Activated naive CD4-positive, alpha-beta T cell treated with anti-CD3 and anti-CD28 coated beads, Interleukin-2, amount 50 U/mL, for 24 hours (primary cell): ENCODE measurements at regions not wholly inside any gene's neighbourhood (a gene's known extent, or its start where the extent isn't known, plus 50 kb on each side); places are given as distances from the start of the nearest gene placed in this dataset.
"Not testable (repeated sequence)": the region's sequence is repeated elsewhere in the genome, so short reads cannot be mapped to it uniquely, and the experiment has no call there.

ENCODE experiments used
- H3K27ac Mint-ChIP-seq: one replicate; pipeline ENCODE4 v1.8.0; 2021; ENCODE audit warnings: mild to moderate bottlenecking, mixed read lengths
- H3K27me3 Mint-ChIP-seq: one replicate; pipeline ENCODE4 v1.8.0; 2021; ENCODE audit warnings: mixed read lengths
- H3K36me3 Mint-ChIP-seq: one replicate; pipeline ENCODE4 v1.8.0; 2021; ENCODE audit warnings: mixed read lengths
- H3K4me1 Mint-ChIP-seq: one replicate; pipeline ENCODE4 v1.8.0; 2021; ENCODE audit warnings: mixed read lengths
- H3K4me3 Mint-ChIP-seq: one replicate; pipeline ENCODE4 v1.8.0; 2021; ENCODE audit warnings: mild to moderate bottlenecking, mixed read lengths
- H3K9me3 Mint-ChIP-seq: one replicate; pipeline ENCODE4 v1.8.0; 2021; ENCODE audit warnings: mixed read lengths

DNA sequence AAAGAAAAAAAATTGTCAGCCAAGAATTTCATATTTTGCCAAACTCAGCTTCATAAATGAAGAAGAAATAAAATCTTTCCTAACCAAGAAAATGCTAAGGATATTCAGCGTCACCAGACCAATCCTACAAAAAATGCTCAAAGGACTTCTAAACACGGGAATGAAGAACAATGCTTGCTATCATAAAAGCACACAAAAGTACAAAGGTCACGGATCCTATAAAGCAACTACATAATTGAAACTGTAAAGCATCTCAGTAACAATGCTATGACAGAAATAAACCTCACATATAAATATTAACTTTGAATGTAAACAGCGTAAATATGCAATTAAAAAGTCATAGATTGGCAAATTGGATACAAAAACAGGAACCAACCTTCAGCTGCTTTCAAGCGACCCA, 1314.6 kb upstream of the GYPC start:
- no peaks in the 10 kb centered on the region for H3K36me3 Mint-ChIP-seq
- H3K4me3 Mint-ChIP-seq: no peak overlapping the region
- H3K27me3 Mint-ChIP-seq: no peaks in the 10 kb centered on the region
- H3K9me3 Mint-ChIP-seq: peaks cover 11% of the 10 kb centered on the region
- no peaks in the 10 kb centered on the region for H3K4me1 Mint-ChIP-seq
- H3K27ac Mint-ChIP-seq: no peak overlapping the region

DNA sequence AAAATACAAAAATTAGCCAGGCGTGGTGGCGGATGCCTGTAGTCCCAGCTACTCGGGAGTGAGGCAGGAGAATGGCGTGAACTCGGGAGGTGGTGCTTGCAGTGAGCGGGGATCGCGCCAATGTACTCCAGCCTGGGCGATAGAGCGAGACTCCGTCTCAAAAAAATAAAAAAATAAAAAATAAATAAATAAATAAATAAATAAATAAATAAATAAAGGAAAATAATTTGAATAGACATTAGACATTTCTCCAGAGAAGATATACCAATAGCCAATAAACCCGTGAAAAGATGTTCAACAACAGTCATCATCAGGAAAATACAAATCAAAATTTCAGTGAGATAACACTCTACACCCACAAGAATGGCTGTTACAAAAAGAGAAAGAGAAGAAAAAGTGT, 1302.4 kb upstream of the GYPC start:
- not testable (repeated sequence) for H3K4me1 Mint-ChIP-seq, H3K4me3 Mint-ChIP-seq, H3K27ac Mint-ChIP-seq, H3K27me3 Mint-ChIP-seq, H3K36me3 Mint-ChIP-seq, H3K9me3 Mint-ChIP-seq

DNA sequence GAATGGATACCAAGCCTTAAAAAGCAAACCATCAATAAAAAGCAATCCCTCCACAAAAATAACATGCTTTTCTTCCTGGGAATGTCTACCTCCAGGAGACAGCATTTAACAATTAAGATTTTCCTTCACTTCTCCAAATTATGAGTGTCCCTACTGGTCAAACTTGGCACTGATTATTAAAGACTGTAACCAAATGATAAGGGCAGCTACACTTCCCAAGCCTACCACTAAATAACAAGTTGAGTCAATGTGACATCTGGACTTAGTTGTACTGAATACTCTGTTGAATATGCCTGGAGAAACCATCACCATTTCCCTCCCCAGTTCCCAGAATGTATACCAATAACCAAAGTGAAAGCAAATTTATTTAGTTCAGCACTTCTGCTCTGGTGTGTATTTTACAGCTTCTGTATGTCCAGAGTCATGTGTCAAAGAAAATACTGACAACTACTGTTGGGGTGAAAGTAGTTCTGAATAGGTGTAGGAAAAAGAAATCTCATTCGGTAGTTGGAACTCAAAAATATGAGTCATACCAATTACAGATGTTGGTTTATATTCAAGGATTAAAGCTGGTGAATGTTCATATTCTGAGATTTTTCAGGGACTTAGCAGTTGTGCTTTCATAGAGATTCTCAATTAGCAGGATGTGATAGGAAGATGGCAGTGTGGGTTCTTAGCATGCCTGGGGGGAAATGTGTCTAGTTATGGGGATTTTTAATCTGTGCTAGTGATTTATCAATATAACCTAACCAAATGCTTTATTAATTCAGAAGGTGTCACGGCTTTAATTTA, 1291.6 kb upstream of the GYPC start:
- Mint-ChIP-seq H3K4me1 (no peaks in the 10 kb centered on the region), H3K27me3 (no peaks in the 10 kb centered on the region), H3K36me3 (no peaks in the 10 kb centered on the region), H3K9me3 (peaks cover 21% of the 10 kb centered on the region), H3K4me3 (no peak overlapping the region), H3K27ac (no peak overlapping the region)

DNA sequence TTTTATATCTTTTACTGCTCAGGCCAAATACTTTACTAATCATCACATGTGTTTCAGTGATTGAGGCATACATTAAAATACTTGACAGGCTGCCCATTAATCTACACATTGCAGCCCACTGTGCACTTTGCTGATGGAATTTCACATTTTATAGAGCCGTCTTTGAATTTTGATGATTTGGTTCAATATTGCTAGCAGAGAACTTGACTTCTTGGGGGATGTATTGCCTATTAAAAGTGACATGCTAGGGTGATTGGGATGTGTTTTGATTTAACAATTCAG, 1291.0 kb upstream of the GYPC start:
- Mint-ChIP-seq H3K27ac (no peak overlapping the region), H3K4me3 (no peak overlapping the region), H3K36me3 (no peaks in the 10 kb centered on the region)

DNA sequence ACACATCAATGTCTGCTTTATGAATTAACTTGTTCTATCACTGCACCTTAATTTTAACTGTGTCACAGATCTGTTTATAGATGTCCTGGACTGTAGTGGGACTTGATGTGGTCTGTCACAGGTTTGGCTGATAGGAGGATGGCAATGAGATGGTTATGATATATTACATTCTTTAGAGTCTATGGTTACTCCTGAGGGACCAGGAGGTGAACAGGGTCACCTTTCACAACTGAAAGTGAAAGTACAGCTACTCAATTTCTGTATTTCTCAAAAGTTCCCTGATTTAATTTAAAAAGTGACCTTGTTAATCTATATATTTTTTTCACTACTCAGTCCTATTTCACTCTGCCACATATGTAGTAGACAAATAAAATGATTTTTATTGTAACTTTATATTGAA, 1284.1 kb upstream of the GYPC start:
- H3K4me1 Mint-ChIP-seq: no peaks in the 10 kb centered on the region
- peaks cover 5% of the 10 kb centered on the region for H3K9me3 Mint-ChIP-seq
- no peaks in the 10 kb centered on the region for H3K27me3 Mint-ChIP-seq
- no peak overlapping the region for H3K27ac Mint-ChIP-seq
- no peaks in the 10 kb centered on the region for H3K36me3 Mint-ChIP-seq
- H3K4me3 Mint-ChIP-seq: no peak overlapping the region

More for the DNA sequence above, 1291.0 kb upstream of the GYPC start:
- Mint-ChIP-seq H3K9me3 (peaks cover 22% of the 10 kb centered on the region), H3K4me1 (no peaks in the 10 kb centered on the region), H3K27me3 (no peaks in the 10 kb centered on the region)

DNA sequence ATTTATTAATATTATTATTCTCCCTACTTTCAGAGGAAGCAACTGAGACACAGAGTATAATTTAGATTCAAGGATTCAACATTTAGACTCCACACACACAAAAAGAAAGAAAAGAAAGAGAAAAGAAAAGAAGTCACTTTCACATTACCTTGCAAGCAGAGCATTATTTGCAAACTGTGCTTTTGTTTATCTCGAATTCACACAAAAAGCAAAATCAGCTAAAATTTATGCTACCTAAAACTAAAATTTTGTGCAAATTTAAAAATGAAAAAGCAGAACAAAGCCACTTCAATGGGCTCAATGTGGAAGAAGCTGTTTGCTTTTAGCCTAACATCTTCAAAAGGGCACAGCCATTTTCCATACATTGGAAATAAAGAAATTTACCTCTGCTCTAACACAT, 1282.7 kb upstream of the GYPC start:
- no peaks in the 10 kb centered on the region for H3K27me3 Mint-ChIP-seq
- no peak overlapping the region for H3K4me3 Mint-ChIP-seq
- H3K36me3 Mint-ChIP-seq: no peaks in the 10 kb centered on the region
- H3K27ac Mint-ChIP-seq: peak overlapping the region; percentile 11
- no peaks in the 10 kb centered on the region for H3K4me1 Mint-ChIP-seq
- H3K9me3 Mint-ChIP-seq: peaks cover 5% of the 10 kb centered on the region

DNA sequence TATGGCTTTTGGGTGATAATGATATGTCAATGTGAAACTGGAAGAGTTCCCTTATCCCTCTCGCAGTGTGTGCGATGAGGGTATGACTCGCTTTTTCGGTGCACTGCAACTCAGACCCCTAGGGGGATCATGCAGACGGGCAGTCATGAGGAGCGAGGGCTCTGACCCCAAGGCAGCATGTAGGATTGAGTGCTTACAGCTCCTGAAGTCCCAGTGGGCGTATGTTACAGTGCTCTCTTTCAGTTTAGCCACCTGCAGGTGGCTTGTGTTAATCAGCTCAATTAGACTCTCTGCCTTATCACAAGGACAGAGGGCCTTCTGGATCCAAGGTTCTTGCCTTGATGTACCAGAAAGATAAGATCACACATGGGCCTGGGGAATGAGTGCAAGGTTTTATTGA, 1269.9 kb upstream of the GYPC start:
- H3K9me3 Mint-ChIP-seq: no peaks in the 10 kb centered on the region
- H3K4me1 Mint-ChIP-seq: no peaks in the 10 kb centered on the region
- H3K4me3 Mint-ChIP-seq: no peak overlapping the region

DNA sequence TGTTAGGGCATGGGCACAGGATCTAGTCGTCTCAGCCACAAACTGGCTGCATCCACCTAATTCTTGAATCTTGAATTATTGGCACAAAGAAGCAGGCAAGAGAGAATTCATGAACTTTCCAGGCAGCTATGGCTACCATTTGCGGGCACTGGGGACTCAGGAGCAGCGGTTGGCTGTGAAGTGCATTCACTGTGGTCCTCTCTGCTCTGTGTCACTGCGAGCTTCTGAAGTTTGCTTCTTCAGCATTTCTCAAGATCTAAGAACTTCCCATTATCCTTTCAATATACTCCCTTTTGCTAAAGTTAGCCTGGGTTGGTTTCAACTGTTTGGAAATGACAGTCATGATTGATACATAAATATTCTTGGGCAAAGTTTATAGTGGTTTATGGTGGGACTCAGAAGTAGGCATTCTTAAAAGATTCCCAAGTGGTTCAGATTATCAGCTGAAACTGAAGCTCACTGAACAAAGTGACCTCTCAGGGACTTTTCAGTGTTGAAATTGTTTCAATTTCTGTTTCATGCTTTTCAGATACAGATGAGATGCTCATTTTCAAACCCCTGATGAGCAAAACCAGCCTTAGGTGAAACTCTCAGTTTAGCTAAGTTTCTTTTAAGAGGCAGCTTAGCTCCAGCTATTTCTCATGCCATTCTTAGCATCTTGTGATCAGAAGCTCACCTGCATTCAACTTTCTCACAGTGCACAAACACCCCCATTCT, 1258.3 kb upstream of the GYPC start:
- H3K27ac Mint-ChIP-seq: no peak overlapping the region
- H3K4me3 Mint-ChIP-seq: no peak overlapping the region
- H3K9me3 Mint-ChIP-seq: no peaks in the 10 kb centered on the region
- H3K27me3 Mint-ChIP-seq: no peaks in the 10 kb centered on the region
- no peaks in the 10 kb centered on the region for H3K36me3 Mint-ChIP-seq
- H3K4me1 Mint-ChIP-seq: no peaks in the 10 kb centered on the region

More for the DNA sequence above, 1269.9 kb upstream of the GYPC start:
- peaks cover 1% of the 10 kb centered on the region for H3K27me3 Mint-ChIP-seq
- no peaks in the 10 kb centered on the region for H3K36me3 Mint-ChIP-seq
- H3K27ac Mint-ChIP-seq: no peak overlapping the region

DNA sequence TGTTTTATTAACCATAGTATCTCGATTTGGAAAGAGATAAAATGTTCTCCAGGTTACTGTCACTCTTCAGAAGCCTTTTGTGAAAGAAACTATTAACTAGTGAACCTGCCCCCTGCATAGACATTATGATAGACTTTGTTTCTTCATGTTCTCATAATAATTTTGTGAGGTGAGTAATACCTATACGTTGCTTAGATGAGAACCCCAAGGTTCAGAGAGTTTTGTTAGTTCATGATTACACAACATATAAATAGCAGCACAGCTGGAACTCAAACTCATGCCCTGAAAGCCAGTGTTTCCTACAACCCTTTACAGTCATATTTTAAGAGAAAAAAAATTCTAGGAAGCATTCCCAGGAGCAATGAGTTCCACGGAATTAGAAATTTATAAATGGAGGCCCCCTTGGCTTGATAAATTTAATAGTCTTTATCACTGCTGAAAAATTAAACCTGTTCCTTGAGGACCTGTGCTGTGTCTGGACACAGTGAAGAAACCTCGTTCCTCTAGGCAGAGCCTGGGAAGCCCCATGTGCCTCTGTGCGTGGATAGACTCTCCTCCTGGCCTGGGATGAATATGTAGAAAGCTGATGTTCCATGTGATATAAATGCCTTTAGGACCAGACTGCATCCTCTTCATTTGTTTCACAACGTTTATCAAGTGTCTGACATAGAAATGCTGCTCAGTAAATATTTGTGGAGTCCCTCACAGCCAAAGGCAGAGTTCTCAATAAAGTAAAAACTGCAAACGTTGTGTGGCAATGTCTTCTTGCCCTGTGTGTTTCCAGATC, 1257.0 kb upstream of the GYPC start:
- no peaks in the 10 kb centered on the region for H3K4me1 Mint-ChIP-seq
- no peaks in the 10 kb centered on the region for H3K36me3 Mint-ChIP-seq
- no peak overlapping the region for H3K27ac Mint-ChIP-seq
- H3K4me3 Mint-ChIP-seq: no peak overlapping the region
- no peaks in the 10 kb centered on the region for H3K9me3 Mint-ChIP-seq
- no peaks in the 10 kb centered on the region for H3K27me3 Mint-ChIP-seq

DNA sequence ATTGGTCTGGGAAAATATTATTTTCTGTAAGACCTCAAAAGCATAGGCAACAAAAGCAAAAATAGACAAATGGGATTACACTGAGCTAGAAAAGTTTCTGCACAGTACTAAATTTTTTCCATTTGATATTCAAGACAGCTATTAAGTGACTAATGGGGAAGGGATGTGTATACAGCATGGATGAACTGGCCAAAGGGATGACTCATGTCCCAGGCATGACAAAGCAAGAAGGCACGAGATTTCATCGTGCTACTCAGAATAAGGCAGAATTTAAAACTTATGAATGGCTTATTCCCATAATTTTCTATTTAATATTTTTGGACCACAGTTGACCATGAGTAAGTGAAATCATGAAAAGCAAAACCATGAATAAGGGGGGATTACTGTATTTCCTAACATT, 1250.1 kb upstream of the GYPC start:
- Mint-ChIP-seq H3K4me1 (no peaks in the 10 kb centered on the region), H3K36me3 (no peaks in the 10 kb centered on the region), H3K9me3 (peaks cover 5% of the 10 kb centered on the region), H3K27me3 (no peaks in the 10 kb centered on the region), H3K4me3 (no peak overlapping the region), H3K27ac (no peak overlapping the region)

DNA sequence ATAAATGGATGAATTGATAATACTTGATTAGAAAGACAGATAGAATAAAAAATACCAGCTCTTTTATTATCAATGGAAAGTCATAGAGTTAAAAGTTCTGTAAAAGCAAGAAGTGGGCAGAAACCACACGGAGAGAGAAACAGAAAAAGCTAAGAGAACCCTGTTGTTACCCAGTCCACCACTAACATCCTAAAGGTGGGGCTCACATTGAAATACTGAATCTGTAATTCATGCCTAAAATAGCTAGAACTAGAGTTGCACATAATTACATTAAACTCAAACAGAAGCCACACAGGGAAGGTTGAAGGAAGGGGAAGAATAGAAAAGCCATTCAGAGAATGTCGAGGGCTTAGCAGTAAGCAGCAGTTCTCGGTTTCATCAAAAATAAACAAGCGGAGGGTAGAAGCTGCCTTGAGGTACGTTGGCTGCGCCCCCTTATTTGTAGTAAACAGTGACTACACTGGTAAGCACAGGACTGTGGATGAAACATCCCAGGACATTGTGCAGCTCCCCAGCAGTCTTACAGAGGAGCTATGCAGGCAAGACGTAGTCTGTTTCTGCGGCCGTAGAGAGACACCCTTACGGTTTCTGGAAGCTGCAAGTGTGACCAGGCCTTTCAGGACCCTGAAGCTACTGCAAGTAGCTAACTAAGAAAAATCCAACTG, 1247.0 kb upstream of the GYPC start:
- Mint-ChIP-seq H3K4me1 (no peaks in the 10 kb centered on the region), H3K27ac (no peak overlapping the region), H3K36me3 (no peaks in the 10 kb centered on the region), H3K9me3 (peaks cover 5% of the 10 kb centered on the region), H3K4me3 (no peak overlapping the region), H3K27me3 (no peaks in the 10 kb centered on the region)

DNA sequence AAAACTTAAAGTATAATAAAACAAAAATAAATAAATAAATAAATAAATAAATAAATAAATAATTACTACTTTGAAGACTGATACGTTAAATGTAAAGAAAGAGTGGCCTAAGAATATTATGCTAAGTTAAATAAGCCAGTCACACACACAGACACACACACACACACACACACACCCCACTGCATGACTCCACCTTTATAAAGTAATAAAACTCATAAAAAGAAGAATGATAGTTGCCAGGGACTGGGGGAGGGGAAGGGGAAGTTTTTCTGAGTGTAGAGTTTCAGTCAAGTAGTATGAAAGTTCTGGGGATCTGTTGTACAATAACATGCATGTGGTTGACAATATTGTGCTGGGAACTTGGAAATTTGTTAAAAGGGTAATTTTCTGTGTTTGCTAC, 1237.5 kb upstream of the GYPC start:
- H3K36me3 Mint-ChIP-seq: no peaks in the 10 kb centered on the region
- no peak overlapping the region for H3K27ac Mint-ChIP-seq
- H3K4me3 Mint-ChIP-seq: no peak overlapping the region
- no peaks in the 10 kb centered on the region for H3K4me1 Mint-ChIP-seq
- no peaks in the 10 kb centered on the region for H3K27me3 Mint-ChIP-seq
- H3K9me3 Mint-ChIP-seq: peaks cover 7% of the 10 kb centered on the region

DNA sequence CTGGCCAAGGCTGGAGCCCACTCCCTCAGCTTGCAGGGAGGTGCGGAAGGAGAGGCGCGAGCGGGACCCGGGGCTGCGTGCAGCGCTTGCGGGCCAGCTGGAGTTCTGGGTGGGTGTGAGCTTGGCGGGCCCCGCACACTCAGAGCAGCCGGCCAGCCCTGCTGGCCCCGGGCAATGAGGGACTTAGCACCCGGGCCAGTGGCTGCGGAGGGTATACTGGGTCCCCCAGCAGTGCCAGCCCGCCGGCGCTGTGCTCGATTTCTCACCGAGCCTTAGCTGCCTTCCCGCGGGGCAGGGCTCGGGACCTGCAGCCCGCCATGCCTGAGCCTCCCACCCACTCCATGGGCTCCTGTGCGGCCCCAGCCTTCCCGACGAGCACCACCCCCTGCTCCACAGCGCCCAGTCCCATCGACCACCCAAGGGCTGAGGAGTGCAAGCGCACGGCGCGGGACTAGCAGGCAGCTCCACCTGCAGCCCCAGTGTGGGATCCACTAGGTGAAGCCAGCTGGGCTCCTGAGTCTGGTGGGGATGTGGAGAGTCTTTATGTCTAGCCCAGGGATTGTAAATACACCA, 1233.7 kb upstream of the GYPC start:
- not testable (repeated sequence) for H3K27ac Mint-ChIP-seq, H3K4me3 Mint-ChIP-seq, H3K4me1 Mint-ChIP-seq, H3K27me3 Mint-ChIP-seq, H3K9me3 Mint-ChIP-seq, H3K36me3 Mint-ChIP-seq

DNA sequence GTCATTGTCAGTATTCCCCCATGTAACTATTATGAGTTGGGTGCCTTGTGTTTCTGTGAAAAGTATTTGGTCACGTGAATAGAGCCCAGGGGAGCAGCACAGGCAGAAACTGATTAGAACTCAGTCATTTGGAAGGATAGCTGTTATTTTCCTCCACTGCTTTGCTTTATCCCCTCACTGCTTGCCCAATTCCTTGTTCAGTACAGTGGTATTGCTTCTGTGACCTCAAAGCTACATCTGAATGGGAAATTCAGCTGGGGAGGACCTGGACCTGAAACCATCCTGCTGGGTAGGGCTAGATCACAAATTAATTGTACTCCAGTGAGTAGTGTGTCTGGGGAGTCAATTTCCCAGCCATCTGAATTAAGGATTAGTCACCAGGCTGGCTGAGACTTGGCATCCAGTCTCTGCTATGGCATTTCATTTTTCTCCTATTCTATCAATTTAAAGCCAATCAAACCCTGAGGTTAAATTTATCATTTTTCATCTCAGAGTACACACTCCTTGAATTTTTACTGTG, 1231.6 kb upstream of the GYPC start:
- H3K9me3 Mint-ChIP-seq: peaks cover 5% of the 10 kb centered on the region
- H3K4me1 Mint-ChIP-seq: no peaks in the 10 kb centered on the region
- H3K27ac Mint-ChIP-seq: no peak overlapping the region
- no peaks in the 10 kb centered on the region for H3K36me3 Mint-ChIP-seq
- no peaks in the 10 kb centered on the region for H3K27me3 Mint-ChIP-seq
- no peak overlapping the region for H3K4me3 Mint-ChIP-seq

DNA sequence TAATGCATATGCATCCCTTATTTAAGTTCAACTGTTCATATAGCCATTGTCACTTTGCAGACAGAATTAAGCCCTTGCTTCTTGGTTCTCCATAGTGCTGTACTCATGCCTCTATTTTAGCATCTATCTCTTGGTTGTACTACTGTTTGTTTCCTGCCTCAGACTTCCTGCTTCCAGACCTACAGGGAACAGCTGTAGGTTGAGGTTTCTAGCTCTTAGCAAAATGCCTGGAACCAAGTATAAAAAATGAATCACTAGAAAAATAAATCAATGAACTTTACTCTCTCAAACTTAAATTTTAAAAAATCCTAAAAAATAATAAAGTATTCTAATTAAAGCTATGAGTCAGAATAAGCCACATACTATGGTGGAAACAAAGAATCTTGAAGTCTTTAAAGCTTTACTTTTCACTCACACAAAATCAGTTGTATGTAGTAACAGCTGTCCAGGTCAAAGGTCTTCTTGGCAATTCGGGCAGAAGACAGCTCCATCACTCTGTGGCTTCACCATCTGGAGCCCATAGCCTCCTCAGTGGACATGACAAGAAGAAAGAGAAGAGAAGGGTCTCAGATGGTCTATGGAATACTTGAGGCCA, 1228.1 kb upstream of the GYPC start:
- no peaks in the 10 kb centered on the region for H3K36me3 Mint-ChIP-seq
- H3K9me3 Mint-ChIP-seq: peaks cover 10% of the 10 kb centered on the region
- H3K27me3 Mint-ChIP-seq: no peaks in the 10 kb centered on the region
- H3K4me1 Mint-ChIP-seq: no peaks in the 10 kb centered on the region
- no peak overlapping the region for H3K27ac Mint-ChIP-seq
- no peak overlapping the region for H3K4me3 Mint-ChIP-seq
